ENCODE measurements at regions not wholly inside any gene's neighbourhood (a gene's known extent, or its start where the extent isn't known, plus 50 kb on each side); places are given as distances from the start of the nearest gene placed in this dataset.

DNA sequence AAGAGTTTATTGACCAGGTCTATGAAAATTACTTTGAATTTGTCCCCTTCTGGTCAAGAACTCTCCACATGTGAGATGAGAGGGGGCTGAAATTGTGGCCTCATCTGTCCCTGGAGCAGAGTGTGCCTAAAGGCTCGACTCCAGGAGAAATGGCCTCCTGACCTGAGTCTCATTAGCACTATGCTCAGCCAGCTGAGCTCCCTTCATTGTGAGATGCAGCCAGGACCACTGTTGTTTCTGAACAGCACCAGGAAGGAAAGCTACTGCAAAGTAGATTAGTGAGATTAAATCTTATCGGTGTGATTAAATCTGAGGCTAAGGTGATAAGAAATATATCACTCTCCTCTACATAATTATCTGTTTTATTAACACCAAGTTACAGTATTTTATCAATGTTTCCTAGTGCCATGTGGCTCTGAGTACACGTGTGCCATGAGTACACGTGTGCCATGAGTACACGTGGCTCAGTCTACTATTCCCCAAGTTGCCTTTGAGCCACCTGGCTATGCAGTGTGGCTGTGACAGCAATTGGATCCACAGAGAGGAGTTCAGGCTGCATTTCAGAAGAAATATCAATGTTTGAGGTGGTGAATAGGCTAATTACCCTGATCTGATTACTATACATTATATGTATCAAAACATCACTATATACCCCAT lies 126.9 kb downstream of the IPMK start:
- no peak for DNase-seq

DNA sequence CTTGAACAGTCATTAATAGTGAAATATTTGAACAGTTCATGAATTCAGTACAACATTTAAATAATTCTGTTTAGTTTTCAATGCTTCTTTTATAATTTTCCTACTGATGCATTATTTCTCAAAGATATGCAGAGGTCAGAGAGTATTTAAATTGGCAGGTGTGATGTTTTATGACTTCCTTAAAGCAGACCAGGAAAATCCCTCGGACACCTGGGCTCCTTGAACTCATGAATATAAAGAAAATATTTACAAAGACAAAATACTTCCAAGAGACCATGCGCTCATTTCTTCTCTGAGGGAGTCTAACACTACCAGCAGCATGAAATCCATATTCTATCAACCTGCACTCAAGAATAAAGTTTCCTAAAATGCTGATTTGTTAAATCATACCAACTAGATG lies 127.6 kb downstream of the IPMK start:
- no peak for DNase-seq

DNA sequence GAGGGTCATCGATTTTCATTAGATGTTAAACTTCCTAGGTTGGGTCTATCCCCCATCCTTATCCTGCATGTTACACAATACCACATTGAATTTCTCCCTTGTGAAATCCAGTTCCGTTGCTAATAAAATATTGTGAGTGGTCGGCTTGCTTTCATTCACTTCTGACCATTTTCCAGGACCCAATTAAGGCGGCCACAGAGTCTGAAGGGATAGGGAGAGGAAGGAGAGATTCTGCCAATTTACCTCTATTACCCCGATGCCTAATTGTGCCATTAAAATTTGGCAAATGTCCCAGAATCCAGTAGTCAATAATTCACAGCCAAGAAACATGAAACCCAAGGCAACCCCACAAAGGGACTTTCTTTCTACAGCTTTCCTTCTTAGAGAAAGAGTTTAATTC lies 129.9 kb downstream of the IPMK start:
- DNase-seq: peak; percentile 6

DNA sequence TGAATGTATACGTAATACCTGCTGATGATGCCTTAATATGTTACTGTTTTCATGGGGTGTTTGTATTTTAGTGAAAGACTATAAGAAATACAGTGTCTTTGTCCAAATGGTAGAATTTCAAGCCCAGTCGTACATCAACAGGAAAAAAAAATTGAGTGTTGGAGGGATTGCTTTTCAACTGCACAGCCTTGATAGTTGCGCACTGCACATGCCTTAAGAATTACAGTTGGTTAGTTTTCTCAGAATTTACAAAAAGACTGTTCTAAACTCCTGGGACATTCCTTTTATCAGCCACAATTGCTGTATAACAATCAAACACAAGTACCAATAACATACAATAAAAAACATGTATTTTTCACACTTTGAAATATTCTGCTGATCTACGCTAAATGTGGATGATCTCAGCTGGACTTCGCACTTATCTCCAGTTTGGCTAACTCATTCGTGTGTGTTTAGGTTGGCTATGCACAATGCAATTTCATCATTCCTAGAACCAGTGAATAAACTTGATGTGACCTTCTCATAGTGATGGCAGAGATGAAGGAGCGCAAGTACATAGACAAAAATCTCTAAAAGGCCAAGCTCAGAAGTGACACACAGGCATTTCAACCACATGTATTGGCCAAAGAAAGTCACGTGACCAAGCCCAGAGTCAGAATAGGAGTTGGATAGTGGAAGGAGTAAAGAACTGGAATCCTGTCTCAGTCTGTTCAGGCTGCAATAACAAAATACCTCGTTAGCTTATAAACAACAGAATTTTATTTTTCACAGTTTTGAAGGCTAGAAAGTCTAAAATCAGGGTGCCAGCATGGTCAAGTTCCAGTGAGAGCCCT lies 152.3 kb downstream of the IPMK start:
- DNase-seq: no peak

DNA sequence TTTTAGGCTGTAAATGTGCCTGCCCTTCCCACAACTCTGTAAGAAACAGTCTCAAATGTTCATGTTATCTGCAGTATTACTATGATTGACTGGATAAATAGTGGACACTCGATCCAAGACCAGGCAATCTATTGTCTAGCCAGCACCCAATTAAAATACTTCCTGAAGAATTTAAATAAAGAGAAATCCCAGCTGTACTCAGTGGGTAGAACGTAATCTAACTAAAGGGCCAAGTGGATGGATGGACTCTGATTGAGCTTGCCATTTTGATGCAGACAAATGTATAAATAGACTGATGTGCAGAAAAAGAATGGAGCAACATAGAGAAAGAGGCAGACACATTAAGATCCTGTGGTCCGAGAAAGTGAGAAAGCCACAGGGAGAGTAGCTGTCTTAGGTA lies 158.0 kb downstream of the IPMK start:
- no peak for DNase-seq

GRCh38 chr10:58107506-58107905 lies 160.2 kb downstream of the IPMK start:
- no peak for DNase-seq

- no peak for DNase-seq
Observed at GRCh38 chr10:58106211-58107035, 161.3 kb downstream of the IPMK start.

- no peak for DNase-seq
Observed at GRCh38 chr10:58104351-58104751, 163.3 kb downstream of the IPMK start.

DNA sequence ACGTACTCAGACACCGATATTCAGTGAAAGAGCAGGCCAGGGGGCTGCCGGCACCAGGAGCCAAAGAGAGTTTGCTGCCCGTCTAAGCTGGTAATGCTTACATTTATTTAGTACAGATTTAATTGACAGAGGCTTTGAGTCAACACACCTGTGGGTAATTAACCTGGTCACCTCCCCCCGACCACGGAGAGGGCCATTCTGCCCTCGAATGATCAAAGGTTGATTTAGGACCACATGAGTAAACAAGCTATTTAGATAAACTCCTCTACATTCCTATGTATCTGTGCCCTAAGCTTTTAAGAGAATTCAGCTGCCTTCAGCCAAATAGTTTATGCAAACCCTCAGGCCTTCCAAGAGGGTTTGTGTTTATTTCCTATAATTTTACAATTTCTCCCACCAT lies 164.8 kb downstream of the IPMK start:
- DNase-seq: no peak

GRCh38 chr10:58101682-58102081 lies 166.0 kb downstream of the IPMK start:
- DNase-seq: no peak

DNA sequence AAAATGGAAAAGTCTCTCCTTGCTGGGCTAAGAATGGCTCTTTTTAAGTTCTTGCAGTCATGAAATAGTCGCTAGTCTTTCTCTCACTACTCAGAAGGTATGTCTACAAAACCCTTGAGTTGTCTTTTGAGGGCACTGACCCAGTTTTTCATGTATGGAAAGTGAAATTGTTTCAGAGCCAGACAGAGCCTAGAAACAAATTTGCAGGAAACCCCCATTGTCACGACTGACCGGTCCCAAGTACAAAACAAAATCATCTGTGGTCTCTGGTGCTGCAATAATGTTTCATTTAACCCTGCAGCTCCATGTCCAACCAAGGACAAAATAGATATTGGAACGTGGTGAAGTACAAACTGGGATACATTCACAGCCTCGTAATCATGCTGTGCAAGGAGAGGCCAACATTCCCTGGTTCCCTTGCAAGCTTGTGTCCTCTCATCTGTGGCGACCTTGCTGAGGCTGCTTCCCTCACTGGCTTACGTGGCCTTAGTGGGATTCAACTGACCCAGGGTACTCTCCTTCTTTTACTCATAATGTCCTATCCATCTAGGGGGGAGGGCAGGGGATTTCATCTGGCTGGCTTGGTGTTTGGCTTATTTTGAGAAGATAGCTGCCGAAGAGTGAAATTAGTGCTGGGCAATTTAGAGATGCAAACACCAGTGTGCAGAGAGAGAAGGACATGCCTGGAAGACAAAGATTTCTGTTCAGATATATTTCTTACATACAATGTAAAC lies 172.5 kb downstream of the IPMK start:
- DNase-seq: no peak

DNA sequence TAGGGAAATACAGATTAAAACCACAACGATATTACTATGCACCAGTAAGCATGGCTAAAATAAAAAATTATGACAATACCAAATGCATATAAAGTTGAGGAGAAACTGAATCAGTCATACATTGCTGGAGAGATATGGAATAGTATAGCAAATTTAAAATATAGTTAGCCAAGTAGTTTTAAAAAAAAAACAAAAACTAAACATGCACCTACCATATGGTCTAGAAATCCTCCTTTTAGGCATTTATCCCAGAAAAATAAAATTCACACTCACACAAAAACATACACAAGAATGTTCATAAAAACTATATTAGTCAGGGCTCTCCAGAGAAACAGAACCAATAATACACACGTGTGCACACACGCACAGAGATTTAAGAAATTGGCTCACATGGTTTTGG lies 175.8 kb downstream of the IPMK start:
- no peak for DNase-seq

DNA sequence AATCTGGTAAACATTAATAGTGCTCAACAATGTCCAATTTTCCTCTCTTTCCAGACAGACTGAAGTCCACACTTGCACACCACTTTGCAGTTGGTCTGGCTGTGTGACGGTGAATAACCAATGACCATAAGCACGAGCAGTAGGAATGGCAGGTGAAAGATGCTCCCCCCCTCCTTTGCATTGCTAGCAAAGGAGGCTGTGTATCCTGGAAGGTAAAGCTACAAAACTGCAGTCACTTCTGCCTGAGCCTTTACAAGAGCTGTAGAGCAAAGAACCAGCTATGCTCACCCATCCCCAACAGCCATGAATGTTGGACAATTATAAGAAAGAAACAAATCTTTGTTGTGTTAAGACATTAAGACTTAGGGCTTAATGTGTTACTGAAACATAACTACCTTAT lies 178.0 kb downstream of the IPMK start:
- no peak for DNase-seq

- DNase-seq: no peak
Observed at GRCh38 chr10:58087896-58088295, 179.8 kb downstream of the IPMK start.

DNA sequence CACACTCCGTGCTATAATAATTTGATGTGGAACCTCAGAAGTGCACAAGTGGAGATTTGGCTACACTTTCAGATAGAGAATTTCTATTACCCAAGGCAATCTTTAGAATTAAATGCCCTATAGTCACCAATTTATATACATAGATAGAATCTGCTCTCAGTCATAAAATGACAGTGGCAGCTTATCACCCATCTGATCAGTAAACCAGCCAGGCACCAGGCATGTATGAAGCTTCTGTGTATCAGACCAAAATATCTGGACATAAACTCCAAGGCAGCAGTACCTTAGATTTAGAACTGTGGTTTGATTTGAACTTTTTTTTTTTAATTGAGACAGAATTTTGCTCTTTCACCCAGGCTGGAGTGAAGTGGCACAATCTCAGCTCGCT lies 180.9 kb downstream of the IPMK start:
- no peak for DNase-seq

- DNase-seq: no peak
Observed at GRCh38 chr10:58086144-58086762, 181.4 kb downstream of the IPMK start.

- DNase-seq: no peak
Observed at GRCh38 chr10:58082248-58082647, 185.4 kb downstream of the IPMK start.

DNA sequence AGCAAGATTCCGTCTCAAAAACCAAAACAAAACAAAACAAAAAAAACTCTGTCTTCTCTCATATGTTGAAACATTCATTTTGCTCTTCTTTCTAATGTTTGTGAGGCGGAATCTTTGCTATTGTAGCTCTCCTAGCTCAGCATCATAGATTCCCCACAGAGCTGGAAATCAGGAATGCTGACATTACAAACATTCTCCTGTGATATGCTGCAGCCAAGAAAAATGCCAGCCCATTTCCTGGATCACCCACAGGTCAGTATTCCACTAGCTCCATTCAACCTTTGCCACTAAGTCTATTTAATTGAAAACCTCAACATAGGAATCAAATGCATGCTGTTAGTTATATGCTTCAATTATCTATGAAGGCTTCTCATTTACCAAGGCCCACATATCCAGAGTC lies 186.3 kb downstream of the IPMK start:
- DNase-seq: no peak

- DNase-seq: no peak
Observed at GRCh38 chr10:58079461-58079860, 188.2 kb downstream of the IPMK start.

- no peak for DNase-seq
Observed at GRCh38 chr10:58072634-58073033, 195.1 kb downstream of the IPMK start.

- no peak for DNase-seq
Observed at GRCh38 chr10:58070956-58071355, 196.7 kb downstream of the IPMK start.

- no peak for DNase-seq
Observed at GRCh38 chr10:58068809-58069208, 198.9 kb downstream of the IPMK start.
